CD4-positive, CD25-positive, alpha-beta regulatory T cell (primary cell): ENCODE measurements at regions not wholly inside any gene's neighbourhood (a gene's known extent, or its start where the extent isn't known, plus 50 kb on each side); places are given as distances from the start of the nearest gene placed in this dataset.
"Not testable (repeated sequence)": the region's sequence is repeated elsewhere in the genome, so short reads cannot be mapped to it uniquely, and the experiment has no call there.

ENCODE experiments used
- ATAC-seq, 2 donors: fragments of 150-1000 bp; cut with Tn5 transposase; one replicate each; pipeline ENCODE4 v1.10.0; 2021; ENCODE audit warnings: low read depth in 2 of 2, moderate number of reproducible peaks in 2 of 2, moderate library complexity in 1 of 2
- DNase-seq, 3 donors: peaks; one replicate each; pipeline versions ENCODE4 v3.0.0 to v3.0.0-alpha.2; 2012 to 2022; ENCODE audit warnings: mixed read lengths in 1 of 3
- H3K27ac ChIP-seq: one replicate; pipeline ENCODE4 v1.7.0; 2013; ENCODE audit warnings: mild to moderate bottlenecking, low read length; ENCODE audit not compliant: insufficient read depth, poor library complexity, severe bottlenecking
- H3K27me3 ChIP-seq: one replicate; pipeline ENCODE4 v1.7.0; 2013; ENCODE audit warnings: low read length; ENCODE audit not compliant: control insufficient read depth, insufficient read depth
- H3K36me3 ChIP-seq: one replicate; pipeline ENCODE4 v1.7.0; 2013; ENCODE audit warnings: mild to moderate bottlenecking, low read length, moderate library complexity; ENCODE audit not compliant: control insufficient read depth, insufficient read depth
- H3K4me1 ChIP-seq: 2 replicates; pipeline ENCODE4 v1.7.0; 2013; ENCODE audit warnings: mild to moderate bottlenecking, low read length; ENCODE audit not compliant: insufficient read depth, control insufficient read depth, poor library complexity, severe bottlenecking
- H3K4me3 ChIP-seq: one replicate; pipeline ENCODE4 v1.7.0; 2013; ENCODE audit warnings: low read depth, mild to moderate bottlenecking, low read length, moderate library complexity
- H3K9me3 ChIP-seq, 2 experiments: 1 replicate in 1 of 2; 2 replicates in 1 of 2; pipeline ENCODE4 v1.7.0; 2013; ENCODE audit warnings: low read length in 2 of 2, mild to moderate bottlenecking in 1 of 2, moderate library complexity in 1 of 2; ENCODE audit not compliant: control insufficient read depth in 2 of 2
- H3K27ac Mint-ChIP-seq, 3 donors: one replicate each; pipeline ENCODE4 v1.8.0; 2020 to 2022; ENCODE audit warnings: mild to moderate bottlenecking in 3 of 3, mixed read lengths in 3 of 3, moderate library complexity in 2 of 3
- H3K27me3 Mint-ChIP-seq: one replicate; pipeline ENCODE4 v1.8.0; 2022; ENCODE audit warnings: mild to moderate bottlenecking, mixed read lengths
- H3K36me3 Mint-ChIP-seq: one replicate; pipeline ENCODE4 v1.8.0; 2020; ENCODE audit warnings: mixed read lengths
- H3K4me1 Mint-ChIP-seq, 4 donors: one replicate each; pipeline ENCODE4 v1.8.0; 2020 to 2022; ENCODE audit warnings: mixed read lengths in 4 of 4, mild to moderate bottlenecking in 1 of 4
- H3K4me3 Mint-ChIP-seq, 4 donors: one replicate each; pipeline ENCODE4 v1.8.0; 2020 to 2022; ENCODE audit warnings: mild to moderate bottlenecking in 4 of 4, mixed read lengths in 4 of 4, moderate library complexity in 3 of 4
- H3K9me3 Mint-ChIP-seq, 7 donors: one replicate each; pipeline ENCODE4 v1.8.0; 2020 to 2022; ENCODE audit warnings: mixed read lengths in 7 of 7, mild to moderate bottlenecking in 3 of 7, moderate library complexity in 2 of 7

- peaks cover 0 to 2% (median 0%) of the 10 kb centered on the region in 7 donors for H3K9me3 Mint-ChIP-seq
- H3K9me3 ChIP-seq: no peaks in the 10 kb centered on the region
- no peak for ATAC-seq
Observed at GRCh38 chr13:71303144-71303543, 563.9 kb downstream of the DACH1 start.

GRCh38 chr13:71300602-71301001 is 566.4 kb downstream of the DACH1 start:
- ATAC-seq: no peak
- H3K4me3 Mint-ChIP-seq: no peak overlapping the region
- H3K36me3 ChIP-seq: no peaks in the 10 kb centered on the region
- peaks cover 0 to 1% (median 0%) of the 10 kb centered on the region in 7 donors for H3K9me3 Mint-ChIP-seq
- H3K9me3 ChIP-seq: no peaks in the 10 kb centered on the region
- H3K4me3 ChIP-seq: no peak overlapping the region
- H3K27me3 ChIP-seq: no peaks in the 10 kb centered on the region
- H3K4me1 Mint-ChIP-seq: no peaks in the 10 kb centered on the region
- H3K27ac ChIP-seq: no peak overlapping the region
- no peaks in the 10 kb centered on the region for H3K36me3 Mint-ChIP-seq
- no peak for DNase-seq
- H3K4me1 ChIP-seq: no peaks in the 10 kb centered on the region
- no peaks in the 10 kb centered on the region for H3K27me3 Mint-ChIP-seq
- H3K27ac Mint-ChIP-seq: no peak overlapping the region

More at GRCh38 chr13:71303144-71303543, 563.9 kb downstream of the DACH1 start:
- no peak for DNase-seq
- H3K4me1 Mint-ChIP-seq: no peaks in the 10 kb centered on the region
- H3K36me3 ChIP-seq: no peaks in the 10 kb centered on the region
- H3K27me3 ChIP-seq: no peaks in the 10 kb centered on the region
- H3K4me1 ChIP-seq: no peaks in the 10 kb centered on the region
- H3K27ac ChIP-seq: no peak overlapping the region
- H3K27me3 Mint-ChIP-seq: no peaks in the 10 kb centered on the region
- no peak overlapping the region for H3K4me3 ChIP-seq
- H3K4me3 Mint-ChIP-seq: no peak overlapping the region
- H3K27ac Mint-ChIP-seq: no peak overlapping the region
- H3K36me3 Mint-ChIP-seq: no peaks in the 10 kb centered on the region

- Mint-ChIP-seq H3K36me3 (no peaks in the 10 kb centered on the region), H3K27ac (peak overlapping the region; percentile 88 to 92 (median 92)), H3K4me1 (peaks cover 0 to 26% (median 7%) of the 10 kb centered on the region in 4 donors), H3K9me3 (peaks cover 0 to 7% (median 0%) of the 10 kb centered on the region in 7 donors), H3K27me3 (peaks cover 4% of the 10 kb centered on the region), H3K4me3 (peak overlapping the region; percentile 21 to 90 (median 82))
- no peaks in the 10 kb centered on the region for H3K36me3 ChIP-seq
- H3K27me3 ChIP-seq: no peaks in the 10 kb centered on the region
- H3K9me3 ChIP-seq: no peaks in the 10 kb centered on the region
- ATAC-seq (no peak), DNase-seq (no peak)
- H3K4me1 ChIP-seq: no peaks in the 10 kb centered on the region
- H3K27ac ChIP-seq: peak overlapping the region; percentile 75
- peak overlapping the region; percentile 93 for H3K4me3 ChIP-seq
Observed at GRCh38 chr13:71291842-71292146, 575.2 kb downstream of the DACH1 start.

GRCh38 chr13:71290963-71291841 is 575.8 kb downstream of the DACH1 start:
- ATAC-seq (peak; percentile 52 to 56), DNase-seq (peak; percentile 40 to 77 (median 67))
- Histone ChIP-seq H3K4me1 (no peaks in the 10 kb centered on the region), H3K9me3 (no peaks in the 10 kb centered on the region), H3K36me3 (no peaks in the 10 kb centered on the region), H3K27ac (peak overlapping the region; percentile 75), H3K4me3 (peak overlapping the region; percentile 93), H3K27me3 (no peaks in the 10 kb centered on the region)
- Mint-ChIP-seq H3K27me3 (peaks cover 4% of the 10 kb centered on the region), H3K9me3 (peaks cover 0 to 7% (median 0%) of the 10 kb centered on the region in 7 donors), H3K36me3 (no peaks in the 10 kb centered on the region), H3K27ac (peak overlapping the region; percentile 88 to 92 (median 92)), H3K4me3 (peak overlapping the region; percentile 75 to 93 (median 90)), H3K4me1 (peaks cover 0 to 26% (median 7%) of the 10 kb centered on the region in 4 donors)

- H3K4me3 ChIP-seq: peak overlapping the region; percentile 93
- DNase-seq, H3K36me3 Mint-ChIP-seq, H3K27me3 Mint-ChIP-seq, ATAC-seq, H3K27ac ChIP-seq, H3K4me1 ChIP-seq, H3K27me3 ChIP-seq, H3K36me3 ChIP-seq, H3K9me3 ChIP-seq, H3K9me3 Mint-ChIP-seq: not testable (repeated sequence)
- H3K4me3 Mint-ChIP-seq: peak overlapping the region in 1 of 4 donors; percentile 12
- H3K27ac Mint-ChIP-seq: peak overlapping the region in 1 of 3 donors; percentile 88
- H3K4me1 Mint-ChIP-seq: peaks cover 0 to 26% (median 7%) of the 10 kb centered on the region in 4 donors
Observed at GRCh38 chr13:71289980-71290379, 577.0 kb downstream of the DACH1 start.

GRCh38 chr13:71285700-71286099 is 581.3 kb downstream of the DACH1 start:
- ATAC-seq: no peak
- Histone ChIP-seq H3K27ac (no peak overlapping the region), H3K36me3 (no peaks in the 10 kb centered on the region), H3K4me1 (no peaks in the 10 kb centered on the region), H3K4me3 (no peak overlapping the region), H3K9me3 (no peaks in the 10 kb centered on the region), H3K27me3 (no peaks in the 10 kb centered on the region)
- Mint-ChIP-seq H3K36me3 (no peaks in the 10 kb centered on the region), H3K27ac (no peak overlapping the region), H3K9me3 (peaks cover 0 to 7% (median 0%) of the 10 kb centered on the region in 7 donors), H3K27me3 (peaks cover 4% of the 10 kb centered on the region), H3K4me1 (peaks cover 0 to 7% (median under 1%) of the 10 kb centered on the region in 4 donors), H3K4me3 (no peak overlapping the region)
- DNase-seq: no peak

GRCh38 chr13:71278512-71278911 is 588.5 kb downstream of the DACH1 start:
- Histone ChIP-seq H3K27ac (no peak overlapping the region), H3K9me3 (no peaks in the 10 kb centered on the region), H3K4me3 (no peak overlapping the region), H3K4me1 (no peaks in the 10 kb centered on the region), H3K27me3 (no peaks in the 10 kb centered on the region), H3K36me3 (no peaks in the 10 kb centered on the region)
- Mint-ChIP-seq H3K27ac (no peak overlapping the region), H3K27me3 (no peaks in the 10 kb centered on the region), H3K9me3 (peaks cover 0 to 2% (median 0%) of the 10 kb centered on the region in 7 donors), H3K4me1 (no peaks in the 10 kb centered on the region), H3K4me3 (no peak overlapping the region), H3K36me3 (no peaks in the 10 kb centered on the region)
- no peak for ATAC-seq
- DNase-seq: no peak
